K562 (cell line): ENCODE measurements at regions not wholly inside any gene's neighbourhood (a gene's known extent, or its start where the extent isn't known, plus 50 kb on each side); places are given as distances from the start of the nearest gene placed in this dataset.

Experiments used
- ATAC-seq: fragments of 200-7000 bp; cut with Tn5 transposase; 3 replicates; pipeline ENCODE4 v1.9.1; 2020; ENCODE audit warnings: moderate library complexity
- BruUV-seq: library from RNA; stranded (reverse); fragments of 400-500 nt; replicated peaks from 2 replicates; lab custom pipeline; 2021; lab: Mats Ljungman, UMichigan
- CTCF ChIA-PET: fragments of 300-600 bp; formaldehyde crosslinking; extraction: SDS; loops from one replicate; lab custom pipeline; 2021; ENCODE audit warnings: low intra/inter-chr PET ratio; lab: Yijun Ruan, JAX
- POLR2A ChIA-PET: fragments of 300-600, 350-650 bp; sonication (Branson Sonifier 250); formaldehyde crosslinking; extraction: SDS; loops from one replicate; lab custom pipeline; 2021; ENCODE audit warnings: antibody characterized with exemption, inconsistent platforms; lab: Yijun Ruan, JAX
- DNase-seq, 4 experiments: peaks; one replicate each; pipeline versions ENCODE4 v3.0.0 to v3.0.0-alpha.2; 2011 to 2018; ENCODE audit warnings: low spot score in 3 of 4, mixed read lengths in 3 of 4; ENCODE audit errors: extremely low read depth in 1 of 4
- FAIRE-seq: peaks from 2 replicates; lab custom pipeline; 2011; peaks lifted over from hg19 to GRCh38; lab: Jason Lieb, UNC
- H2AFZ ChIP-seq: 2 replicates; pipeline ENCODE4 v1.6.0; 2011; ENCODE audit warnings: low read depth, low read length, control low read depth, inconsistent platforms
- H3K27ac ChIP-seq: fragments of 200-600 bp; 3 replicates; pipeline ENCODE4 v1.8.0; 2011; ENCODE audit warnings: low read depth, mild to moderate bottlenecking, control low read depth, inconsistent platforms, low read length, moderate library complexity, mixed read lengths; ENCODE audit errors: extremely low read depth
- H3K27me3 ChIP-seq, 2 experiments: fragments of 300-600 bp in 1 of 2; 2 replicates in 1 of 2; 3 replicates in 1 of 2; pipeline versions ENCODE4 v1.6.0 to v1.8.0; 2011; ENCODE audit warnings: inconsistent platforms in 2 of 2, low read length in 2 of 2, mild to moderate bottlenecking in 1 of 2, mixed read lengths in 1 of 2, moderate library complexity in 1 of 2; ENCODE audit not compliant: control insufficient read depth in 2 of 2, insufficient read depth in 2 of 2
- H3K36me3 ChIP-seq: fragments of 300-600 bp; 3 replicates; pipeline ENCODE4 v1.8.0; 2011; ENCODE audit warnings: mild to moderate bottlenecking, low read length, inconsistent platforms; ENCODE audit not compliant: control insufficient read depth, insufficient read depth
- H3K4me1 ChIP-seq, 2 experiments: fragments of 200-600 bp in 1 of 2; replicated peaks in 1 of 2; 2 replicates in 1 of 2; 3 replicates in 1 of 2; pipeline versions ENCODE4 v1.5.1 to v1.8.0; 2011; ENCODE audit warnings: inconsistent platforms in 2 of 2, low read length in 2 of 2, mild to moderate bottlenecking in 1 of 2, mixed read lengths in 1 of 2, moderate library complexity in 1 of 2; ENCODE audit not compliant: control insufficient read depth in 2 of 2, insufficient read depth in 2 of 2
- H3K4me2 ChIP-seq: 2 replicates; pipeline ENCODE4 v1.6.1; 2011; ENCODE audit warnings: low read length, control low read depth, inconsistent platforms, mixed read lengths; ENCODE audit not compliant: insufficient read depth
- H3K4me3 ChIP-seq: fragments of 200-600 bp; sonication (generic), shearing (Covaris generic); 2 replicates; pipeline ENCODE4 v1.5.1; 2016; ENCODE audit warnings: control low read depth, inconsistent platforms
- H3K79me2 ChIP-seq: fragments of 200-600 bp; 3 replicates; pipeline ENCODE4 v1.8.0; 2011; ENCODE audit warnings: low read length, inconsistent platforms; ENCODE audit not compliant: control insufficient read depth, insufficient read depth
- H3K9ac ChIP-seq, 2 experiments: 2 replicates each; pipeline versions ENCODE4 v1.6.0 to v1.6.1; 2011; ENCODE audit warnings: low read depth in 2 of 2, low read length in 2 of 2, control low read depth in 1 of 2, inconsistent platforms in 1 of 2, mild to moderate bottlenecking in 1 of 2, mixed read lengths in 1 of 2; ENCODE audit not compliant: insufficient read depth in 1 of 2
- H3K9me1 ChIP-seq: one replicate; pipeline ENCODE4 v1.6.0; 2011; ENCODE audit warnings: inconsistent platforms, mild to moderate bottlenecking, low read length, moderate library complexity; ENCODE audit not compliant: control insufficient read depth, insufficient read depth
- H3K9me3 ChIP-seq: replicated peaks from 2 replicates; pipeline ENCODE4 v1.5.1; 2011; ENCODE audit warnings: low read depth, low read length, inconsistent platforms; ENCODE audit not compliant: control insufficient read depth, insufficient read depth
- H4K20me1 ChIP-seq: replicated peaks from 2 replicates; pipeline ENCODE4 v1.6.1; 2011; ENCODE audit warnings: low read length, inconsistent platforms, mixed read lengths; ENCODE audit not compliant: control insufficient read depth, insufficient read depth
- FOSL1 ChIP-seq: fragments of 200-800 bp; sonication (Bioruptor generic); conservative IDR thresholded peaks from 2 replicates; pipeline ENCODE4 v1.6.1; 2016; ENCODE audit warnings: missing genetic modification characterization, missing compliant biosample characterization
- MEF2D ChIP-seq: conservative IDR thresholded peaks from 2 replicates; pipeline ENCODE4 v1.6.1; 2016; ENCODE audit warnings: low read depth, missing genetic modification characterization, missing compliant biosample characterization
- NFIC ChIP-seq: fragments of 450-650 bp; IDR thresholded peaks from 2 replicates; pipeline ENCODE4 v1.6.1; 2017; ENCODE audit warnings: mild to moderate bottlenecking, inconsistent platforms
- WGBS: fragments of 100-300 bp; shearing (Covaris generic); methylation state at CpG from one replicate; pipeline ENCODE4 v1.1.6; 2016; ENCODE audit warnings: low coverage, mixed read lengths; ENCODE audit not compliant: insufficient coverage; ENCODE audit errors: missing lambda C conversion rate; 5-methylcytosine and 5-hydroxymethylcytosine counted together
- in situ Hi-C: fragments of 300-500 bp; cut with MboI; formaldehyde crosslinking; loops from 4 replicates; pipeline ENCODE4 v1.15.0; 2018; ENCODE audit warnings: inconsistent platforms, mixed read lengths
- intact Hi-C: fragments of 100-400 bp; cut with micrococcal nuclease; formaldehyde crosslinking; loops from 2 replicates; pipeline ENCODE4 v1.14.2; 2022

- no peak overlapping the region for H3K4me2 ChIP-seq
- no peak for DNase-seq
- in situ Hi-C loops (no loop called here), intact Hi-C loops (no loop called here)
- no peak for FAIRE-seq
- ChIA-PET POLR2A (interaction anchor here (1.1 to 1.5 kb wide), 2 partner anchors 10 to 11 kb away, joined by 4 to 5 read pairs; no protein-coding TSS in a partner anchor), CTCF (interaction anchor here (0.7 kb wide), 1 partner anchor 11 kb away, joined by 5 read pairs; no protein-coding TSS in a partner anchor)
- H3K27ac ChIP-seq: no peak overlapping the region
- H3K4me1 ChIP-seq: peaks cover 0 to 2% of the 10 kb centered on the region in 2 experiments; a peak in 2 of 5 replicates
- no peaks in the 10 kb centered on the region for H4K20me1 ChIP-seq
- H3K9me3 ChIP-seq: no peaks in the 10 kb centered on the region
- H3K9me1 ChIP-seq: no peaks in the 10 kb centered on the region
- no peak for ATAC-seq
- peaks cover 31 to 44% of the 10 kb centered on the region in 2 experiments for H3K27me3 ChIP-seq
- H3K79me2 ChIP-seq: no peaks in the 10 kb centered on the region
- BruUV-seq: no TSS peak
- TF ChIP-seq FOSL1 (tag) (peak; percentile 26; the same call in 1 of the 2 replicates), MEF2D (tag) (no peak), NFIC (peak; percentile 57; the same call in 1 of the 2 replicates)
- H3K4me3 ChIP-seq: no peak overlapping the region
- H3K9ac ChIP-seq: no peak overlapping the region
- H2AFZ ChIP-seq: no peak overlapping the region
- WGBS: 3% methylated on average over 7 of the region's 7 CpGs
- H3K36me3 ChIP-seq: no peaks in the 10 kb centered on the region
Observed at GRCh38 chr10:63713191-63714144, 192.3 kb downstream of the REEP3 start.
